GOT3 (cell line): ENCODE measurements at regions not wholly inside any gene's neighbourhood (a gene's known extent, or its start where the extent isn't known, plus 50 kb on each side); places are given as distances from the start of the nearest gene placed in this dataset.
"Not testable (repeated sequence)": the region's sequence is repeated elsewhere in the genome, so short reads cannot be mapped to it uniquely, and the experiment has no call there.

Experiments used
- DNase-seq: peaks from one replicate; lab custom pipeline; 2025; ENCODE audit warnings: mixed read lengths; lab: John Stamatoyannopoulos, UW

DNA sequence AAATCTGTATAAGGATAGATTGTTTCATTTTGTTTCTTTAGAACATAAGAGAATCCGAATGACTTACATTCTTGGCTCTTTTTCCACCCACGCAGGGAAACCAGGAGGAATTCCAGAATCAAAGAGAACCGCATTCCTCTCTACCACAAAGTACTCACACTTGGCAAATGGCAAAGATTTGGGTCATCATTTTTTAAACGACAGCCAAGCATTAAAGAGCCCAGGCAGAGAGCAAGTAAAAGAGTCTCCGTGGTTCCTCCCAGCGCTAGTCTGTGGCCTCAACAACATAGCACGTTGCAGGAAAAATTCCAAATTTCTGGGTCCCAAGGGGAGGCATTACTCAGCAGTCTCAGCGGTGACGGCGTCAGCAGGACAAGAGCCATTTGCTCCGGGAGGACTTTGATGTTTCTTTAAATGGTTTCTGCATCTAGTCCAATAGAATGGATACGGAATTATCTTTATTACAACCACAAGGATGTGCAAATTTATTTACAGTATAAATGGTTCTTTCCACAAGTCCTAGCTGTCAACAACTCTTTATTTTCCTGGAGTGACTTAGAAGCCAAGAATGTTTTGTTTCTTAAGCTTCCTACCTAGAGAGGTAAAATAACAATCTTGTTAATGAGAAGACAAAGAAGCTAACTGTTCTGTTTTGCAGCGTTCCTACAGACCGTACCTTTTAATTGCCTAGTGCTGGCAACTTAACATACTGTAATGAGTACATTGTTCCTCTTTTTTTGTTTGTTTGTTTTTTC, 232.5 kb downstream of the SKIDA1 start:
- peak; percentile 68 for DNase-seq

- no peak for DNase-seq
These were observed 234.9 kb downstream of the SKIDA1 start for GRCh38 chr10:21290499-21291160.

DNA sequence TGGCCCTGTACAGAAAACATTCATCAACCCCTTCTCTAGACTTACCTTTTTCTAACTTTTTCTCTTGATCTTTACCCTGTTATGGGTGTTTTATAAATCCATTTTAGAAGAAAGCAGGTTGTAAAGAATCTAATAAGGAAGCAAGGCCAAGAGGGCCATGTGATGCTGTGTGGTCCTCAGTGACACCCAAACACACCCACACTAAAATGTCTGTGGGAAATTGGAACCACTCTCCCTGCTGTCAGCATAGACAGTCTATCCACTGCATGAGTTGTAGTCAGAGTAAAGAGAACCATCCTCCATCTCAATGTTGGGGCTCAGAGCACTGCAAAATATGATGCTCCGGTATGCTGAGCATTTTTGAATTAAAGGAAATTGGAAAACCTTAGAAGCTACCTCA, 235.5 kb downstream of the SKIDA1 start:
- no peak for DNase-seq

DNA sequence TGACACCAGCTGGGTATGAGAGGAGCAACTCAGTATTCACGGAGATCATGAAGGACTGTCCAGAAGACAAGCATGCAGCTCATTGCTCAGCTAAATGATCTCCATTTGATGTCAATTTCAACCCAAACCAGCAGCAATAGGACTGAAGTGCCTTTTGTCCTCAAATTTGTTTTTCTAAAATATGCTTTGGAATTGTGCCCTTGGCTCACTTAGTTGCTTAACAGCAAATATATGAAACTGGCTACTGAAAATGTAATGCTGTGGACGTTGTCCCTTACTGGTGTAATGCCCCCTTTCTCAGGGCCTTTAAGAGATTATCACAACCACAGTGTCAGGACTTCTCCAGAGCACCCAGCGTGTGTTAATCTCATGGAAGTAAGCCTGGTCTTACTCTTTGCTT, 236.2 kb downstream of the SKIDA1 start:
- no peak for DNase-seq

DNA sequence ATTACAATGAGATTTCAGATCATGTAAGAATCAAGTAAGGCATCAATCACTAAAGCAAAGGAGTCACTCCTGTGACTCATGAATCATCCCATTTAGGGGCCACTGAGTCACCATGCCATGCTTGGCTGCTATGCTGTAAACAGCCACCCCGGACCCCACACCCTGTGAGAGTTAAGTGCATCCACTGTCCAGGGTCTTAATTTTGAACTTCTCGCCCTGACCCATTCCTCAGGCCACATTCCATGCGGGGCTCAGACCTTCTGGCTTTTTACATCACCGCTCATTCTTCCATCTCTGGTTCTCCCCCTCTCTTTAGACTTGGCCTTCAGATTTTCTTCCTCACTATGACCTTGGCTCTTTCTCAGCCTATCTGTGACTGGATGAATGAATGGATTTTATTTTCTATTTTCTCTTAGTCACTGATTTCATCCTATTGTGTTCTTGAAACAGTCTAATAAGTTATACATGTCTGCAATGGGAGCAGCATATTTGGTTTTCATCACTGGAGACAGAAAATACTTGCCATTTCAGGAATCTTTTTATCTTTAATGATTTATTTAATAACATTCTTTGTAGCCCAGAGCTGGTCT, 239.6 kb downstream of the SKIDA1 start:
- no peak for DNase-seq

- DNase-seq: no peak
These were observed 240.3 kb downstream of the SKIDA1 start for GRCh38 chr10:21285207-21285606.

- no peak for DNase-seq
These were observed 241.2 kb downstream of the SKIDA1 start for GRCh38 chr10:21284301-21284700.

DNA sequence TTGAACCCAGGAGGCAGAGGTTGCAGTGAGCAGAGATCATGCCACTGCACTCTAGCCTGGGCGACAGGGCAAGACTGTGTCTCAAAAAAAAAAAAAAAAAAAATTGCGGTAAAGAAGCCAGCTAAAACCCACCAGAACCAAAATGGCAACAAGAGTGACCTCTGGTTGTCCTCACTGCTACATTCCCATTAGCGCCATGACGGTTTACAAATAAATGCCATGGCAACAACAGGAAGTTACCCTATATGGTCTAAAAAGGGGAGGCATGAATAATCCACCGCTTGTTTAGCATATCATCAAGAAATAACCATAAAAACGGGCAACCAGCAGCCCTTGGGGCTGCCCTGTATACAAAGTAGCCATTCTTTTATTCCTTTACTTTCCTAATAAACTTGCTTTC, 242.4 kb downstream of the SKIDA1 start:
- not testable (repeated sequence) for DNase-seq

DNA sequence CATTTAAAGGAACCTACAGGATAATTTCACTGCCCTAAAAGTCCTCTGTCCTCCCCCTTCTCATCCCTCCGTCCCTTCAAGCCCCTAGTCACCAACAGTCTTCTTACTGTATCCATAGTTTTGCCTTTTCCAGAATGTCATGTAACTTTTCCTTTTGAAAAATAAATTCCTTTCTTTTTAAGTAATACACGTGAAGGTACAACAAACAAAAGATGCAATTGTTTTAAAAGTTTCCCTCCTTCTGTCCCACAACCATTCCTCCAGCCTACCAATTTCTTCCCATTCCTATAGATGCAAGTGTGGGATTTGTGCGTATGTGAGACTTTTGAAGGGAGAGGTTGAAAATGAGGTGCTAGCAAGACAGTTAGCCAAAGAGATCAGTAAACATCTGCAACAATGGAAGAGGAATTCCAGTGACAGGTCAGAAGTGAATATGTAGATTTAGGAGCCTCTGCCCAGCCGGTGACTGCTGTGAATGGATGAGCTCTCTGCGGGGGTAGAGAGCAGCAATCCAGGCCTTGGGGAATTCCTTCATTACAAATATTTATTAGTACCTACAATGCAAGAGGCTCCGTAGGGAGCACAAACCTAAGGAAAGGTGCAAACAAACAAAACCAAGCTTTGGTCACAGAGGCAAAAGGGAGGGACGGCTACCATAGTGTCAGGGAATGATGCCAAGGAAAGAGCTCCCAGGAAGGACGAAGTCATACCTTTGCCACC, 243.6 kb downstream of the SKIDA1 start:
- DNase-seq: no peak

- DNase-seq: no peak
These were observed 244.4 kb downstream of the SKIDA1 start for GRCh38 chr10:21280971-21281572.

DNA sequence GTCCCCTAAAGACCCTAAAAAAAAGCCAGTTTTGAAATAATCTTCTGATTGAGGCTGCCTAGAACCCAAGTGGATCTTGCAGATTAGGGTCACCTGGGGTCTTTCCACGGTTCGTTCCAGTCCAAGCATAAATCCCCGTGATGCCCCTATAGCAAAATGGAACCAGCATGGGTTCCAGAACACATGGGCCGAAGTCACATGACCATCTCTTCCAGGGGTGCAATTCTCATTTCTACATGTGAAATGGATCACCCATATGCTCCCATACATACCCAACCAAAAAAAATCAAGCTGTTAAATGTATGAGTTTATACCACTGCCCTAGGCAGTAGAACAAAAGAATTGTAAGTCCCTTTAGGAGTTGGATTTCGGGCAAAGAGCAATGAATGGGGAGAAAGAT, 245.4 kb downstream of the SKIDA1 start:
- no peak for DNase-seq

- no peak for DNase-seq
These were observed 246.3 kb downstream of the SKIDA1 start for GRCh38 chr10:21279217-21279575.

- DNase-seq: peak; percentile 58
These were observed 246.8 kb downstream of the SKIDA1 start for GRCh38 chr10:21278491-21279216.

- DNase-seq: no peak
These were observed 252.0 kb downstream of the SKIDA1 start for GRCh38 chr10:21273400-21273968.

DNA sequence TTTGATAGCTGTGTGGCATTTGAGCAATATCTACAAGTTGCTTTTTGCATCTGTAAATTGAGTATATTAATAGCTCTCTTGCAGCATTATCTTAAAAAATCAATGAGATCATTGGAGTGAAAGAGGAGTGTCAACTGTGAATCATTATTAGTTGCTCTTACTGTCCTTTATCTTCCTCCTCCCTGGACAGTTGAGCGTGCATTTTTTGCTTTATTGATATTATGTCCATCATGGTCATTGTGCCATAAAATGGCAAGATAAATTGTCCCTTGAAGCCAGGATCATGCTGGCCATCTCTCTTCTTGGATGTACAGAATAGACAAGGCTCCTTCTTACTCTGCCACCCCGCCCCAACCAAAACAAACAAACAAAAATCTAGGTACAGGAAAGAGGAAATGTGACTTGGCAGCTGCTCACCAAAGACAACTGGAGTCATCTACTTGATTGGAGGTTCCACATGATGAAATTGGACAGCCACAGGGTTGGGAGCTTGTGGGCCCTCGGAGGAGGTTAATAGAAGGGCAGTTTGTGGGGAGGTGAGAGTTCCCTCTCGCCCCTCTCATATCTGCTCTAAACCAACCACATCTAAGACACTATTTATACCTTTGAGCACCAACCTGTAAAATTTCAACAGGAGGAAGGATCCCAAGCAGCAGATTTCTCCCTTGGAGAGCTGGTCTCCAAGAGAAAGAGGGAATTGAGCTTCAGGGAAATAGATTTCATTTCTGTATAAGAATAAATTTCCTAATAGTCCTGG, 252.7 kb downstream of the SKIDA1 start:
- DNase-seq: no peak

DNA sequence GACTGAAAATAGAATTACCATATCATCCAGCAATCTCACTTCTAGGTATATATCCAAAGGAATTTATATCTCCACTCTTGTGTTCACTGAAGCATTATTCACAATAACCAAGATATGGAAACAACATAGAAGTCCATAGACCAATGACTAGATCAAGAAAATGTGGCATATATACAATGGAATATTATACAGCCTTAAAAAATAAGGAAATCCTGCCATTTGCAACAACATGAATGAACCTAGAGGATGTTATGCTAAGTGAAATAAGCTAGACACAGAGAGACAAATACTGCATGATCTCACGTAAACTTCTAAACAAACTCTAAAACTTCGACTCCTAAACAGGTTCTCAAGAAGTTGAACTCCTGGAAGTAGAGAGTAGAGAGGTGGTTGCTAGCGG, 254.5 kb downstream of the SKIDA1 start:
- DNase-seq: no peak

DNA sequence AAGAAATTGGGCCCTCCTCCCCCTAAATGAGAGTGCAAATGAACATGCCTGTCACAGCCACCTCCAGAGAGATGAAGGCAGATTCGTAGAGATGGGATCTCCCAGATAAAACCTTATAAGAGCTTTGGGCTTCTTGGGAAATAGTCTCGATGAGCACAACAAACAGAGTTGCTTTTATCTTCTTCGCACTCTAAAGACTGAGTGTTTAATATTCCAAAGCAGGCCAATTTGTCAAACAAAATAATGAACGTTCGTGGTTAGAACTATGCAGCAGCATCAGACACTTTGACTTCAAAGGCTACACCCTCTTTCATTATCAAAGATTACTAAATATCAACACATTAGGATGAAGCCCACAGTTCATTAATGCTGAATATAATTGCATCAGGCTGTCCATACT, 256.2 kb downstream of the SKIDA1 start:
- DNase-seq: no peak

DNA sequence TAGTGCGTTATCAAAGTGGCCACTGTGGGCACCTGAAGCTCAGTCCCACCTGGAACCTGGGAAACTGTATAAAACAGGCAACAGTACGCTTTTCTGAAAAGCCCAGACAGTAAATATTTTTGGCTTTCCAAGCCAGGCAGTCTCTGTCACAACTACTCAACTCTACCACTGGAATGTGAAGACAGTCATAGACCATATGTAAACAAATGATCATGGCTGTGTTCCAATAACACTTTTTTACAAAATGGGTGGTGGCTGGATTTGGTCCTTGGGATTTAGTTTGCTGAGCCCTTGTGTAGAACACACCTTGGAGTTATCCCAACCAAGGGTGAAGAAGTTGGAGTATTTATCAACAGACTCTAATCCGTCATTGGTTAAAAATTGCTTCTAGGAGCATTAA, 259.9 kb downstream of the SKIDA1 start:
- no peak for DNase-seq

DNA sequence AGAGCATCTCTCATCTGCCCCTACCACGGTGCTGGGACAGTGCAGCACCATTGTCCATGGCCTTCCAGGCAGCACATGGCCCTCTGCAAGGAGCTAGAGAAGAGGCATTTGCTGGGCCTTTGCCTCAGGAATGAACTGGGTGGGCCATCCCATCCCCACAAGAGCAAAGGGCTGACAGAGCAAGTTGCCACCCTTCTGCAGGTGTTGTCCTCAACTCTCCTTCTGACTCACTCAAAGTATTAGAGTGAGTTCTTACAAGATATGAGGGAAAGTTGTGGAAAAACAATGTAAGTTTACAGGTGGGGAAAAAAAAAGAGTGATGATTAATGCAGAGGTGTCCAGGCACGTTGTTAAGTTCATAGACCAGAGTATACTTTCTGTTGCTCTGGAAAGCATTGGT, 261.2 kb downstream of the SKIDA1 start:
- DNase-seq: no peak

DNA sequence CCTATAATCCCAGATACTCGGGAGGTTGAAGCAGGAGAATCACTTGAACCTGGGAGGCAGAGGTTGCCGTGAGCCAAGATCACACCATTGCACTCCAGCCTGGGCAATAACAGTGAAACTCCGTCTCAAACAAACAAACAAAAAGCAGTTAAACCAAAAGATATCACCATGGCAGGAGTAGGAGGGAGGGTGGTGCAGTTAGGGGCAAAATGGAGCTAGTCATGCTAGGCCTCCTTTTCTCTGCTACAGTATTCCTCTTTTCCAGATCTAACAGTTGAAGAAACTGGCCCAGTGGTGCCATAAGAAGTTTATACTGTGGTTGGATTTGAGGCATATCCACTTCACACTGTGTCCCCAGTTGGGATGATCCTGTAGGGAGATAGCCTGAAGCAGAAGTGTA, 261.6 kb downstream of the SKIDA1 start:
- no peak for DNase-seq
